Germinal center (tissue), 1 donor: ENCODE measurements at regions not wholly inside any gene's neighbourhood (a gene's known extent, or its start where the extent isn't known, plus 50 kb on each side); places are given as distances from the start of the nearest gene placed in this dataset.
"Not testable (repeated sequence)": the region's sequence is repeated elsewhere in the genome, so short reads cannot be mapped to it uniquely, and the experiment has no call there.

Experiments
- DNase-seq: peaks from one replicate; pipeline ENCODE4 v3.0.0; 2012; ENCODE audit warnings: mixed read lengths, low spot score

GRCh38 chr15:39506146-39506545 is 74.7 kb upstream of the THBS1 start:
- DNase-seq = no peak

DNA sequence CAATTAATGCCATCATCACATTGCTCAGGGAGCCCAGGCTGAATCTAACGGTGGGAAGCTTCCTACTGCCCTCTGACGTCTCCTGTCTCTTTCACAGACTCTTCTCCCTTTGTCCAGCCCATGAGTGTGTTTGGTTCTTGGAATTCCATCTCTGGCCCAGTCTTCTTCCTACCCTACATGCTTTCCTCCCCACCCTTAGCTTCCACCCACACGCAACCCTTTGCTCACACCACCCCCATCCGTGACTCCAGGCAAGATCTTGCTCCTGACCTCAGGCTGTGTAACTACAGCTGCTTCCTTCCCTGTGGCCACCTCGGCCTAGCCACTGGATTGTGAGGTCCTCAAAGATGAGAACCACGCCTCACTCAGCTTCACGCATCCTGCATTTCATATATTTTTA is 72.3 kb upstream of the THBS1 start:
- DNase-seq = no peak

- no peak for DNase-seq
Observed at GRCh38 chr15:39510001-39510701, 70.7 kb upstream of the THBS1 start.

- DNase-seq = no peak
Observed at GRCh38 chr15:39511000-39511915, 69.6 kb upstream of the THBS1 start.

GRCh38 chr15:39511916-39512260 is 69.0 kb upstream of the THBS1 start:
- DNase-seq = no peak

DNA sequence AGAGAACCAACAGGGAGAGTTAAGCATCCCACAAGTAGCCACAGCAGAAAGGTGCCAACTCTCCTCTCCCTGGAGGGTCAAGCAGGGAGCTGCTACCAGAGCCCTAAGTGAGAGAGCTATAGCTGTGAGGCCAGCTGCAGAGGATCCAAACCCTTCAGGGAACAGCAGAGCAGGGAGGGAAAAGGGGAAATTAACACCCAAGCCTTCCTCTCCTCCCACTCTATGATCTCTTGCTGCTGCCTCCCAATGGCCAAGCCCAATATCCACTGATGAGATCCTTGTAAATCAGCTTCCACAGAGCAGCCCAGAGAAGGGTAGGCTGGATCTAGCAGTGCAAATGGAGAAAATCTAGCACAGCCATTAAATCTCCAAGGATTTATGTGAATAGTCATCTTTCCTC is 68.2 kb upstream of the THBS1 start:
- DNase-seq = no peak

- no peak for DNase-seq
Observed at GRCh38 chr15:39513936-39514335, 66.9 kb upstream of the THBS1 start.

GRCh38 chr15:39514933-39515332 is 65.9 kb upstream of the THBS1 start:
- DNase-seq = no peak

GRCh38 chr15:39515765-39516164 is 65.1 kb upstream of the THBS1 start:
- no peak for DNase-seq

DNA sequence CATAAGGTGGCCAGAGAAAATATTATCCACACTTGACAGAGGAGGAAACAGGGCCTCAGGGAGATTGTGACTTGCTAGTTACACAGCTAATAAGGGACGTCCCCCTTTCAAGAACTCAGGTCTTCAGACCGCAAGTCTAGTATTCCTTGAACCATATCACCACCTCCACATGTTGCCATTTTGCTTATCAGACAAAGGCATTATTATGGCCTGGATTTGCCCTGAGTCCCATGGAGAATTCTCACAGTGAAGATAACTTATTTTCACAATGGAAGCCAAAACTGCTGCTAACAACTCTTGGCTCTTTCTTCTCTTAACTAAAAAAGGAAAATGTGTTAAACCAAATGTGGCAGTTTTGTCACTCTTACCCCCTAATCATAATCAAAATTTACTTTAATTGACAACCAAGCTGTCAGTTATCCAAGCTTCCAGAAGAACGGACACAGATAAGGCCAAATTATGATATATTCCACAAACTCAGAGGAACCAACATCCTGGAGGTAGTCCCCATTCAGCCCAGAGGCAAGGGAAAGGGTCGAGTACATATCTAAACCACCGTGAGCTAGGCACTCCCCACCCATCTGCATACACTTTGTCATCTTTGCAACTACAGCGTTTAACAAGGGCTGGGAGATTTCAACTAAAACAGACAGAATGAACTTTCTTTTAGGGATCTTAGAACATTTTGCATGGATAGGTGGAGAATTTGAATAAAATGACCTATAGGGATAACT is 63.6 kb upstream of the THBS1 start:
- no peak for DNase-seq

DNA sequence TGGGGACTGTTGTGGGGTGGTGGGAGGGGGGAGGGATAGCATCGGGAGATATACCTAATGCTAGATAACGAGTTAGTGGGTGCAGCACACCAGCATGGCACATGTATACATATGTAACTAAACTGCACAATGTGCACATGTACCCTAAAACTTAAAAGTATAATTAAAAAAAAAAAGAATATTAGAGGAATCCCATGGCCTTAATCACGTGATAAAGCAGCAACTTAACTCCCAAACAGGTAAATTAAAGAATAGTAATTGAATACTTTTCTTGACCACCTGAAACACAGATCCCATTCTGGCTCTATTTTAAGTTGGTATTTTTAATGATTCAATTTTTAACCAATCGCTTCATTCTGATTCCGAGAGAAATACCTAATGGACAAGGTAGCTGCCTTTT is 56.9 kb upstream of the THBS1 start:
- DNase-seq = not testable (repeated sequence)

DNA sequence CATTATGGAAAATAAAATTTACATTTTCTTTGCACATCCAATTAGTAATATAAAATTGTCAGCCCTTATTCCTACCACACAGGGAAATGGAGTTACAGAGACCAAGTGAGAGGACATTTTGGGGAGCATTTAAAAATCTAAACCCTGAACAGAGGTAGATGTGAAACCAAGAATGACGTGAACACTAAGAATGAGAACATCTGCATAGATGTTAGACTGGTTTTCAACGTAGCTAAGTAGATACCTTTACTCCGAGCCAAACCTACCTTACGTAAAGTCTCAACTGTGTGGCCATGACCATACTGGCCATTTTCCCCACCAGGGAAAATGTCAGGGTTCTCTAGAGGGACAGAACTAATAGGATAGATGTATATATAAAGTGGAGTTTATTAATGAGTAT is 51.4 kb upstream of the THBS1 start:
- DNase-seq = no peak

- DNase-seq = no peak
Observed at GRCh38 chr15:39530480-39531342, 50.2 kb upstream of the THBS1 start.
